ENCODE measurements at regions not wholly inside any gene's neighbourhood (a gene's known extent, or its start where the extent isn't known, plus 50 kb on each side); places are given as distances from the start of the nearest gene placed in this dataset.

DNA sequence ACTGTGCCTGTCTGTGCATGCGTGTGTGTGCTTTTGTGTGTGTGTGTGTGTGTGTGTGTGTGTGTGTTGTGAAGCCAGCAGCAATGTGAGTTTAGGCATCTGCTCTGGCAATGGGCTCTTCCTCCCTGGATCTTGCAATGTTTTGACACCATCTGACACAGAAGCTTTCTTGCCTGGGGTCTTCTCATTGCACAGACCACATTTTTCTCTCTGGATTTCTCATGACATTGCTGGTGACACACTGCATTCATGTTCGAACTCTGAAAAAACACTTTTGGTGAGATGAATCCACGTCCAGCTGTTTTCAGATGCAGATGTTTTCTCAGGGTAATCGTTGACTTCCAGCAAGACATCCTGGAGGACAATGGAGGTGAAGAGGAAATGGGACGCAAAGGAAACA, 63.0 kb upstream of the FZD8 start:
- no peak overlapping the region for H3K4me3 ChIP-seq (ENCODE audit: low read depth, poor library complexity, severe bottlenecking)
- DNase-seq (ENCODE audit: low spot score in 2 of 2): no peak
- no peak for TF ChIP-seq POLR2A (IDR thresholded peaks at IDR 0.05)
- no peak for TF ChIP-seq CTCF (IDR thresholded peaks at IDR 0.05)
- intact Hi-C loops (cut with DNase I; ENCODE audit: low total_unique reads): no loop called here
- 63 to 68% methylated on average over 5 of the region's 5 CpGs for WGBS, 2 donors

GRCh38 chr10:35704401-35704800, 62.3 kb upstream of the FZD8 start:
- DNase-seq (ENCODE audit: low spot score in 2 of 2): no peak
- TF ChIP-seq CTCF (IDR thresholded peaks at IDR 0.05) (no peak), POLR2A (IDR thresholded peaks at IDR 0.05) (no peak)
- intact Hi-C loops (cut with DNase I; ENCODE audit: low total_unique reads): no loop called here
- H3K4me3 ChIP-seq (ENCODE audit: low read depth, poor library complexity, severe bottlenecking): no peak overlapping the region

DNA sequence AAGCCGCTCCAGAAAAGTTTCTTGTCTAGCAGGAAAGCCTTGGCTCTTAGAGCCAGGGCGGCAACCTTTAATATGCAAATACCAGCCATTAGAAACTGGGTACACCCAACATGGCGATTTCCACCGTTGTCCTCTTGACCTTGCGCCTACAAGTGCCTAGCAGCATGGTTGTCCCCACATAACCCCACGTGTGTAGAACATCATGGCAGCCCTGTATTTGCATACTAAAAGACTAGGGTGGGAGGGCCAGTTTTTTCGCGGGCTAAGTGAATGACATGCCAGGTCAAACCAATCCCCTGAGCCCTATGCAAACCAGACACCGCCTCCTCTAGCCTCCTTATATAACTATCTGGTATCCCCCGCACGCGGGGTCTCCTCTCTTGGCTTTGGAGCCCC, 58.4 kb upstream of the FZD8 start:
- intact Hi-C loops (cut with DNase I; ENCODE audit: low total_unique reads): no loop called here
- 80 to 82% methylated on average over 12 of the region's 12 CpGs for WGBS, 2 donors
- no peak overlapping the region for H3K4me3 ChIP-seq (ENCODE audit: low read depth, poor library complexity, severe bottlenecking)
- DNase-seq (ENCODE audit: low spot score in 2 of 2): no peak
- no peak for TF ChIP-seq CTCF (IDR thresholded peaks at IDR 0.05)
- TF ChIP-seq POLR2A (IDR thresholded peaks at IDR 0.05): no peak

DNA sequence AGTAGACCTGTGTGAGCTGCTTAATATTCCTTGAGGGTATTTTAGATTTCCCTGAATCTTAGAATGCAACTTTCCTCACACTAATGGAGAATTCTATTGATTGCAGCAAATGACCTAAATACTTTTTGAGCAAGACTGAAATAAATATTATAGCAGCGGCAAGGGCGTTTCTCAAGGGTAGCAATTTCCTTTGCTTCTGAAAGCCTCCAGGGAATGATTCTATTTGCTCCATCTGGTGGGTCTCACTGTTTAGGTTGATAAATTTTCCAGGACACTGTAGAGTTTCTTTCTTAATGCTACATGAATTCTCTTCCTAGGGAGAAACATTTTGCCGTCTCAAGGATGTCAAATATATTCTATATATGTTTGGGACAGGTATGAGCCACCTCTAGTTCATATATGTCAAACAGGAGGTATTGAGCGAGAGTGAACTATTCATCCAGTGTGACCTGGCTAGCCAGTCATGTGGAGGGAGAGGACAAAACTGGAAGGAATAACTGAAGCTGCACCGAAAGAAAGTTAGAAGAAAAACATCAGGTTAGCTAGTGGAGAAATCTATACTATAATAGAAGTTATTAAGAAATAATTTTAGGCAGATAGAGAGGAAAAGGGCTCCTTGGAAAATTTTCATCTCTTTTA, 57.9 kb upstream of the FZD8 start:
- no peak for DNase-seq (ENCODE audit: low spot score in 2 of 2)
- H3K4me3 ChIP-seq (ENCODE audit: low read depth, poor library complexity, severe bottlenecking): no peak overlapping the region
- intact Hi-C loops (cut with DNase I; ENCODE audit: low total_unique reads): loop anchor here (5.0 kb wide), 1 partner anchor 1692 kb away; no protein-coding TSS in a partner anchor
- 69% methylated on average over 5 of the region's 5 CpGs for WGBS, 2 donors
- TF ChIP-seq CTCF (IDR thresholded peaks at IDR 0.05): no peak
- TF ChIP-seq POLR2A (IDR thresholded peaks at IDR 0.05): no peak

- no peak overlapping the region for H3K4me3 ChIP-seq (ENCODE audit: low read depth, poor library complexity, severe bottlenecking)
- WGBS, 2 donors: 52 to 60% methylated on average over 5 of the region's 5 CpGs
- no peak for DNase-seq (ENCODE audit: low spot score in 2 of 2)
- intact Hi-C loops (cut with DNase I; ENCODE audit: low total_unique reads): loop anchor here (5.0 kb wide), 1 partner anchor 1696 kb away; no protein-coding TSS in a partner anchor
- no peak for TF ChIP-seq POLR2A (IDR thresholded peaks at IDR 0.05)
- no peak for TF ChIP-seq CTCF (IDR thresholded peaks at IDR 0.05)
Measured at GRCh38 chr10:35696392-35697287, 54.5 kb upstream of the FZD8 start.

All from lower leg skin (tissue), 4 donors.